HEK293 (cell line): ENCODE measurements at regions not wholly inside any gene's neighbourhood (a gene's known extent, or its start where the extent isn't known, plus 50 kb on each side); places are given as distances from the start of the nearest gene placed in this dataset.

Experiments
- CTCF ChIA-PET: fragments of 350-600 bp; formaldehyde crosslinking; extraction: SDS; loops from one replicate; lab custom pipeline; 2021; ENCODE audit warnings: antibody characterized with exemption; lab: Yijun Ruan, JAX
- POLR2A ChIA-PET: fragments of 300-600 bp; formaldehyde crosslinking; extraction: SDS; loops from one replicate; lab custom pipeline; 2020; ENCODE audit warnings: antibody characterized with exemption, inconsistent platforms; lab: Yijun Ruan, JAX
- H3K27ac ChIP-seq: fragments of 200-500 bp; sonication (Bioruptor generic); 2 replicates; pipeline ENCODE4 v1.5.1; 2014; ENCODE audit warnings: low read depth, low read length, control low read depth, inconsistent platforms; ENCODE audit errors: extremely low read depth
- H3K36me3 ChIP-seq, 2 experiments: fragments of 200-500 bp in 1 of 2; sonication (Bioruptor generic) in 1 of 2; 1 replicate in 1 of 2; 2 replicates in 1 of 2; pipeline ENCODE4 v1.5.1; 2014 to 2017; ENCODE audit warnings: inconsistent platforms in 2 of 2, low read length in 2 of 2; ENCODE audit not compliant: control insufficient read depth in 2 of 2, insufficient read depth in 1 of 2
- H3K4me1 ChIP-seq: fragments of 200-500 bp; sonication (Bioruptor generic); 2 replicates; pipeline ENCODE4 v1.5.1; 2014; ENCODE audit warnings: mild to moderate bottlenecking, low read length, inconsistent platforms; ENCODE audit not compliant: control insufficient read depth, insufficient read depth
- H3K4me3 ChIP-seq: 2 replicates; pipeline ENCODE4 v1.5.1; 2011; ENCODE audit warnings: low read depth, mild to moderate bottlenecking, control low read depth, low read length, moderate library complexity
- H3K9me3 ChIP-seq: fragments of 200-500 bp; sonication (Bioruptor generic); 2 replicates; pipeline ENCODE4 v1.5.1; 2014; ENCODE audit warnings: low read depth, low read length, inconsistent platforms; ENCODE audit not compliant: control insufficient read depth, insufficient read depth
- KLF7 ChIP-seq: fragments of 450-650 bp; formaldehyde crosslinking; IDR thresholded peaks from 2 replicates; pipeline ENCODE4 v1.5.1; 2016; ENCODE audit warnings: missing biosample characterization, missing genetic modification characterization, borderline replicate concordance
- MYNN ChIP-seq: fragments of 450-650 bp; formaldehyde crosslinking; IDR thresholded peaks from 2 replicates; pipeline ENCODE4 v1.5.1; 2016; ENCODE audit warnings: missing biosample characterization, missing genetic modification characterization, borderline replicate concordance
- SP3 ChIP-seq: fragments of 450-650 bp; formaldehyde crosslinking; IDR thresholded peaks from 2 replicates; pipeline ENCODE4 v1.5.1; 2016; ENCODE audit warnings: missing biosample characterization, missing genetic modification characterization
- ZNF114 ChIP-seq: fragments of 450-650 bp; formaldehyde crosslinking; IDR thresholded peaks from 2 replicates; pipeline ENCODE4 v1.5.0; 2017; ENCODE audit warnings: missing biosample characterization, missing genetic modification characterization
- ZNF146 ChIP-seq: fragments of 450-650 bp; formaldehyde crosslinking; IDR thresholded peaks from 2 replicates; pipeline ENCODE4 v1.5.1; 2016; ENCODE audit warnings: missing biosample characterization, missing genetic modification characterization
- ZNF155 ChIP-seq: fragments of 450-650 bp; formaldehyde crosslinking; IDR thresholded peaks from 2 replicates; pipeline ENCODE4 v1.5.1; 2016; ENCODE audit warnings: missing biosample characterization, missing genetic modification characterization
- ZNF324 ChIP-seq: fragments of 450-650 bp; formaldehyde crosslinking; IDR thresholded peaks from 2 replicates; pipeline ENCODE4 v1.5.1; 2016; ENCODE audit warnings: missing biosample characterization, missing genetic modification characterization
- ZNF341 ChIP-seq: fragments of 450-650 bp; formaldehyde crosslinking; IDR thresholded peaks from 2 replicates; pipeline ENCODE4; 2016; ENCODE audit warnings: low read depth, missing biosample characterization, missing genetic modification characterization
- ZNF426 ChIP-seq: fragments of 450-650 bp; formaldehyde crosslinking; IDR thresholded peaks from 2 replicates; pipeline ENCODE4 v1.5.1; 2017; ENCODE audit warnings: missing biosample characterization, missing genetic modification characterization, mild to moderate bottlenecking, inconsistent platforms, moderate library complexity
- ZNF501 ChIP-seq: fragments of 450-650 bp; formaldehyde crosslinking; IDR thresholded peaks from 2 replicates; pipeline ENCODE4 v1.5.1; 2016; ENCODE audit warnings: missing biosample characterization, missing genetic modification characterization
- ZNF521 ChIP-seq: fragments of 450-650 bp; formaldehyde crosslinking; IDR thresholded peaks from 2 replicates; pipeline ENCODE4 v1.5.1; 2017; ENCODE audit warnings: missing biosample characterization, mild to moderate bottlenecking, missing genetic modification characterization
- ZNF549 ChIP-seq: fragments of 450-650 bp; IDR thresholded peaks from 2 replicates; pipeline ENCODE4 v1.5.1; 2018; ENCODE audit warnings: missing biosample characterization, missing genetic modification characterization, mild to moderate bottlenecking, inconsistent platforms, moderate library complexity
- ZNF621 ChIP-seq: fragments of 450-650 bp; formaldehyde crosslinking; IDR thresholded peaks from 2 replicates; pipeline ENCODE4 v1.5.1; 2017; ENCODE audit warnings: missing biosample characterization, missing genetic modification characterization
- ZSCAN16 ChIP-seq: fragments of 450-650 bp; formaldehyde crosslinking; IDR thresholded peaks from 2 replicates; pipeline ENCODE4 v1.5.1; 2016; ENCODE audit warnings: missing biosample characterization, missing genetic modification characterization
- ZXDB ChIP-seq: fragments of 450-650 bp; formaldehyde crosslinking; IDR thresholded peaks from 2 replicates; pipeline ENCODE4 v1.5.1; 2016; ENCODE audit warnings: missing biosample characterization, missing genetic modification characterization
- TF ChIP-seq, protein P1 (sequence below): fragments of 450-650 bp; formaldehyde crosslinking; IDR thresholded peaks from 2 replicates; pipeline ENCODE4 v1.5.1; 2016; ENCODE audit warnings: missing biosample characterization, missing genetic modification characterization
- TF ChIP-seq, protein P2 (sequence below): fragments of 450-650 bp; formaldehyde crosslinking; IDR thresholded peaks from 2 replicates; pipeline ENCODE4 v1.5.1; 2016; ENCODE audit warnings: missing biosample characterization, missing genetic modification characterization
- TF ChIP-seq, protein P3 (sequence below): fragments of 450-650 bp; formaldehyde crosslinking; IDR thresholded peaks from 2 replicates; pipeline ENCODE4 v1.5.1; 2016; ENCODE audit warnings: missing biosample characterization, missing genetic modification characterization
- TF ChIP-seq, protein P4 (sequence below): fragments of 450-650 bp; formaldehyde crosslinking; IDR thresholded peaks from 2 replicates; pipeline ENCODE4; 2016; ENCODE audit warnings: missing biosample characterization, missing genetic modification characterization
- TF ChIP-seq, protein P5 (sequence below): fragments of 450-650 bp; formaldehyde crosslinking; IDR thresholded peaks from 2 replicates; pipeline ENCODE4 v1.5.1; 2016; ENCODE audit warnings: missing biosample characterization, missing genetic modification characterization, low read depth

DNA sequence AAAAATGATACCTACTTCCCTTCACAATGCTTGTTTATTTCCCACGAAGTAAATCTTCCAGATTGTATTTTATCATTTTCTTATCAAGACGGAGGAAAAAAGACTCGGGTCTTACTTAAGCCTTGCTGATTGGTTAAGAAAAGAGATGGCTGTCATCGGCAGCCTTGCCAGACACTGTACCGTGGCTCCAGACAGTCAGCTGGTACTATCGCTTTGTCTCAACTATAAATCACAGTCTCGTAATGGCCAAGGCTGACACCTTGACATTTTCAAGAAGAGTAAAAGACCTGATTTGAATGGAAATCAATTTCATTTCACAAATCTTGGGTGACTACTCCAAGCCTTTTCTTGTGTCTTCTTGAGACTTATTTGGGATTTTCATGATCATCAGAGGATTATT is 868.0 kb downstream of the USP25 start:
- Histone ChIP-seq H3K9me3 (no peaks in the 10 kb centered on the region), H3K27ac (no peak overlapping the region), H3K4me1 (peaks cover under 1% of the 10 kb centered on the region; the same call in 1 of the 2 replicates), H3K4me3 (no peak overlapping the region), H3K36me3 (no peaks in the 10 kb centered on the region)
- ChIA-PET POLR2A (no interaction called here), CTCF (no interaction called here)
- TF ChIP-seq, protein P1, sequence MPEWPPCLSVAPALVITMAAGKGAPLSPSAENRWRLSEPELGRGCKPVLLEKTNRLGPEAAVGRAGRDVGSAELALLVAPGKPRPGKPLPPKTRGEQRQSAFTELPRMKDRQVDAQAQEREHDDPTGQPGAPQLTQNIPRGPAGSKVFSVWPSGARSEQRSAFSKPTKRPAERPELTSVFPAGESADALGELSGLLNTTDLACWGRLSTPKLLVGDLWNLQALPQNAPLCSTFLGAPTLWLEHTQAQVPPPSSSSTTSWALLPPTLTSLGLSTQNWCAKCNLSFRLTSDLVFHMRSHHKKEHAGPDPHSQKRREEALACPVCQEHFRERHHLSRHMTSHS (tag by site-specific recombination), result no peak
- TF ChIP-seq ZNF521 (tag by site-specific recombination), result no peak
- no peak for TF ChIP-seq ZSCAN16 (tag by site-specific recombination)
- TF ChIP-seq ZXDB (tag by site-specific recombination), result no peak

DNA sequence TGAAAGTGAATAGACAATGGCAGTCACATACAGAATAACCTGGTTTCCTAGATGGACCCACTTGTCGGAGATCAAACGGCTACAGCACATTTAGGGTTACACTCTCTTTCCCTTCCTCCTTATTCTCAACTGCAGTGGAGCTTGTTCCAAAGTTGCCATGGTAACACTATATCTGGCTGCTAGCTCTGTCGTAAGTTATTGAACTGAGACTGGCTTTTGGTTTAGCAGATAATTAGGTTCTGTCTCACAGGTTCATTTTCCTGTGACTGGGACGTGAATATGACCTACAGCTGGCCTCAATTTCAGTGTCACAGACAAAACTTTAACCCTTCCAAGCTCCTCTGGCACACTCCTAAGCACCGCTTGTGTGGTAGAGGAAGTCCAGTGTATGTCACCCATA is 875.8 kb downstream of the USP25 start:
- TF ChIP-seq ZNF501 (tag by site-specific recombination) (no peak), ZNF621 (tag by site-specific recombination) (no peak), MYNN (tag by site-specific recombination) (no peak), ZNF324 (tag by site-specific recombination) (no peak), ZNF155 (tag by site-specific recombination) (no peak), ZNF341 (no peak), ZNF426 (no peak), ZNF146 (tag by site-specific recombination) (no peak), ZNF114 (tag by site-specific recombination) (no peak), KLF7 (tag by site-specific recombination) (no peak), SP3 (tag by site-specific recombination) (no peak), ZNF549 (no peak)
- TF ChIP-seq, protein P2, sequence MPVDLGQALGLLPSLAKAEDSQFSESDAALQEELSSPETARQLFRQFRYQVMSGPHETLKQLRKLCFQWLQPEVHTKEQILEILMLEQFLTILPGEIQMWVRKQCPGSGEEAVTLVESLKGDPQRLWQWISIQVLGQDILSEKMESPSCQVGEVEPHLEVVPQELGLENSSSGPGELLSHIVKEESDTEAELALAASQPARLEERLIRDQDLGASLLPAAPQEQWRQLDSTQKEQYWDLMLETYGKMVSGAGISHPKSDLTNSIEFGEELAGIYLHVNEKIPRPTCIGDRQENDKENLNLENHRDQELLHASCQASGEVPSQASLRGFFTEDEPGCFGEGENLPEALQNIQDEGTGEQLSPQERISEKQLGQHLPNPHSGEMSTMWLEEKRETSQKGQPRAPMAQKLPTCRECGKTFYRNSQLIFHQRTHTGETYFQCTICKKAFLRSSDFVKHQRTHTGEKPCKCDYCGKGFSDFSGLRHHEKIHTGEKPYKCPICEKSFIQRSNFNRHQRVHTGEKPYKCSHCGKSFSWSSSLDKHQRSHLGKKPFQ (tag by site-specific recombination), result no peak
- TF ChIP-seq, protein P3, sequence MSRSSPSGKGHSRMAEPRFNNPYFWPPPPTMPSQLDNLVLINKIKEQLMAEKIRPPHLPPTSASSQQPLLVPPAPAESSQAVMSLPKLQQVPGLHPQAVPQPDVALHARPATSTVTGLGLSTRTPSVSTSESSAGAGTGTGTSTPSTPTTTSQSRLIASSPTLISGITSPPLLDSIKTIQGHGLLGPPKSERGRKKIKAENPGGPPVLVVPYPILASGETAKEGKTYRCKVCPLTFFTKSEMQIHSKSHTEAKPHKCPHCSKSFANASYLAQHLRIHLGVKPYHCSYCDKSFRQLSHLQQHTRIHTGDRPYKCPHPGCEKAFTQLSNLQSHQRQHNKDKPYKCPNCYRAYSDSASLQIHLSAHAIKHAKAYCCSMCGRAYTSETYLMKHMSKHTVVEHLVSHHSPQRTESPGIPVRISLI, result no peak
- TF ChIP-seq, protein P4, sequence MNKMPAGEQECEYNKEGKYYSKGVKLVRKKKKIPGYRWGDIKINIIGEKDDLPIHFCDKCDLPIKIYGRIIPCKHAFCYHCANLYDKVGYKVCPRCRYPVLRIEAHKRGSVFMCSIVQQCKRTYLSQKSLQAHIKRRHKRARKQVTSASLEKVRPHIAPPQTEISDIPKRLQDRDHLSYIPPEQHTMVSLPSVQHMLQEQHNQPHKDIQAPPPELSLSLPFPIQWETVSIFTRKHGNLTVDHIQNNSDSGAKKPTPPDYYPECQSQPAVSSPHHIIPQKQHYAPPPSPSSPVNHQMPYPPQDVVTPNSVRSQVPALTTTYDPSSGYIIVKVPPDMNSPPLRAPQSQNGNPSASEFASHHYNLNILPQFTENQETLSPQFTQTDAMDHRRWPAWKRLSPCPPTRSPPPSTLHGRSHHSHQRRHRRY (tag by site-specific recombination), result no peak
- TF ChIP-seq, protein P5, sequence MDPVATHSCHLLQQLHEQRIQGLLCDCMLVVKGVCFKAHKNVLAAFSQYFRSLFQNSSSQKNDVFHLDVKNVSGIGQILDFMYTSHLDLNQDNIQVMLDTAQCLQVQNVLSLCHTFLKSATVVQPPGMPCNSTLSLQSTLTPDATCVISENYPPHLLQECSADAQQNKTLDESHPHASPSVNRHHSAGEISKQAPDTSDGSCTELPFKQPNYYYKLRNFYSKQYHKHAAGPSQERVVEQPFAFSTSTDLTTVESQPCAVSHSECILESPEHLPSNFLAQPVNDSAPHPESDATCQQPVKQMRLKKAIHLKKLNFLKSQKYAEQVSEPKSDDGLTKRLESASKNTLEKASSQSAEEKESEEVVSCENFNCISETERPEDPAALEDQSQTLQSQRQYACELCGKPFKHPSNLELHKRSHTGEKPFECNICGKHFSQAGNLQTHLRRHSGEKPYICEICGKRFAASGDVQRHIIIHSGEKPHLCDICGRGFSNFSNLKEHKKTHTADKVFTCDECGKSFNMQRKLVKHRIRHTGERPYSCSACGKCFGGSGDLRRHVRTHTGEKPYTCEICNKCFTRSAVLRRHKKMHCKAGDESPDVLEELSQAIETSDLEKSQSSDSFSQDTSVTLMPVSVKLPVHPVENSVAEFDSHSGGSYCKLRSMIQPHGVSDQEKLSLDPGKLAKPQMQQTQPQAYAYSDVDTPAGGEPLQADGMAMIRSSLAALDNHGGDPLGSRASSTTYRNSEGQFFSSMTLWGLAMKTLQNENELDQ (tag by site-specific recombination), result no peak
- TF ChIP-seq, all 188 proteins: peak for 0
- Histone ChIP-seq H3K4me3 (no peak overlapping the region), H3K9me3 (no peaks in the 10 kb centered on the region), H3K27ac (no peak overlapping the region), H3K36me3 (no peaks in the 10 kb centered on the region), H3K4me1 (peaks cover 2% of the 10 kb centered on the region; the same call in 1 of the 2 replicates)
- CTCF ChIA-PET, result interaction anchor here (1.4 kb wide), 1 partner anchor 30 kb away, joined by 3 read pairs; no protein-coding TSS in a partner anchor
- POLR2A ChIA-PET, result no interaction called here
